ENCODE measurements at regions not wholly inside any gene's neighbourhood (a gene's known extent, or its start where the extent isn't known, plus 50 kb on each side); places are given as distances from the start of the nearest gene placed in this dataset.
"Not testable (repeated sequence)": the region's sequence is repeated elsewhere in the genome, so short reads cannot be mapped to it uniquely, and the experiment has no call there.

DNA sequence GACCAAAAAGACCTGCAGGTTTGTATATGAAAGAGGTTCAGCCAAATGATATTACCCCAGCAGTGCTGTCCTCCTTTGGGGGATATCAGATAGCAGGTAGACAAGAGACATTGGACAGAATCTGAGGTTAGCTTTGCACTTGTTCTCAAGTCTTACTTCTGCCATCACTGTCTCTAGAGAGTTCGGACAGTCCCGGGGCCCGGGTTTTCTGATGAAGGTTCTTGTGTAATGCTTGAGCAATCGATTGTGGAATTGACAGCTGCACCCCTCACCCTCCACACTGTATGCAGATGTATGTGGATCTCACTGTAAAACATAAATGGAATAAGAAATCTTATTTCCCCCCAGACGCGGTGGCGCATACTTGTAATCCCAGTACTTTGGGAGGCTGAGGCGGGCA, 56.2 kb upstream of the MORC3 start:
- TF ChIP-seq EZH2phosphoT487 (IDR thresholded peaks at IDR 0.05; ENCODE audit: low read depth): no peak
- TF ChIP-seq, protein P1, sequence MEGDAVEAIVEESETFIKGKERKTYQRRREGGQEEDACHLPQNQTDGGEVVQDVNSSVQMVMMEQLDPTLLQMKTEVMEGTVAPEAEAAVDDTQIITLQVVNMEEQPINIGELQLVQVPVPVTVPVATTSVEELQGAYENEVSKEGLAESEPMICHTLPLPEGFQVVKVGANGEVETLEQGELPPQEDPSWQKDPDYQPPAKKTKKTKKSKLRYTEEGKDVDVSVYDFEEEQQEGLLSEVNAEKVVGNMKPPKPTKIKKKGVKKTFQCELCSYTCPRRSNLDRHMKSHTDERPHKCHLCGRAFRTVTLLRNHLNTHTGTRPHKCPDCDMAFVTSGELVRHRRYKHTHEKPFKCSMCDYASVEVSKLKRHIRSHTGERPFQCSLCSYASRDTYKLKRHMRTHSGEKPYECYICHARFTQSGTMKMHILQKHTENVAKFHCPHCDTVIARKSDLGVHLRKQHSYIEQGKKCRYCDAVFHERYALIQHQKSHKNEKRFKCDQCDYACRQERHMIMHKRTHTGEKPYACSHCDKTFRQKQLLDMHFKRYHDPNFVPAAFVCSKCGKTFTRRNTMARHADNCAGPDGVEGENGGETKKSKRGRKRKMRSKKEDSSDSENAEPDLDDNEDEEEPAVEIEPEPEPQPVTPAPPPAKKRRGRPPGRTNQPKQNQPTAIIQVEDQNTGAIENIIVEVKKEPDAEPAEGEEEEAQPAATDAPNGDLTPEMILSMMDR (IDR thresholded peaks at IDR 0.05; ENCODE audit: low read depth, low read length): no peak
- Histone ChIP-seq H3K9ac (ENCODE audit: low read length) (no peak overlapping the region), H3K4me1 (ENCODE audit: low read length) (peaks cover 59% of the 10 kb centered on the region), H3K9me3 (ENCODE audit: insufficient read depth, low read length) (no peaks in the 10 kb centered on the region), H3K4me3 (ENCODE audit: low read length) (0 out of 2 replicates have a peak overlapping the region, but pooled peaks have one; percentile 7), H4K20me1 (ENCODE audit: insufficient read depth, low read length) (no peaks in the 10 kb centered on the region), H3K27ac (ENCODE audit: low read length) (peak overlapping the region; percentile 60), H3K4me2 (ENCODE audit: low read length) (peak overlapping the region; percentile 41), H3K27me3 (ENCODE audit: low read depth, low read length) (no peaks in the 10 kb centered on the region), H3K36me3 (replicated peaks; ENCODE audit: low read depth, low read length) (no peaks in the 10 kb centered on the region), H2AFZ (ENCODE audit: low read depth, low read length) (no peak overlapping the region), H3K79me2 (ENCODE audit: low read length) (no peaks in the 10 kb centered on the region)

DNA sequence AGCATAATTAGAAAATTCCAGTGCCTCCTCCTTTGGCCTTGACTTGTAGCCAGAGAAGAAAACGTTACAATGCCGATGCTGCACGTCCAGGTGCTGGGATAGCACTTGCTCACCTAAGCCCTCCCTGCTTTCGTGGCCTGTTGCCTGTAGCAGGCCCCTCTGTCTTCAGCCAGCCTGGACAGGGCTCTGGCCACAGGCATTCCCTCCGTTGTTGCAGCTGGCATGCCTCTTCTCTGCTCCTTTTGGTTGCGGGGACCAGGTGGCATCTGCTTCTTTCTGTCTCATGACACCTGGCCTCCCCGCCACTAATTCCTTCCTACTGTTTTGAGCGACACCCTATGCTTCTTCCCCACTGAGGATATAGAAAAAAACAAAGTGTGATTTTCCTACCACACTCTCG, 54.6 kb upstream of the MORC3 start:
- Histone ChIP-seq H3K9ac (ENCODE audit: low read length) (no peak overlapping the region), H3K27ac (ENCODE audit: low read length) (no peak overlapping the region), H2AFZ (ENCODE audit: low read depth, low read length) (no peak overlapping the region), H3K36me3 (replicated peaks; ENCODE audit: low read depth, low read length) (no peaks in the 10 kb centered on the region), H3K79me2 (ENCODE audit: low read length) (no peaks in the 10 kb centered on the region), H3K4me1 (ENCODE audit: low read length) (peaks cover 47% of the 10 kb centered on the region), H3K4me3 (ENCODE audit: low read length) (no peak overlapping the region), H3K9me3 (ENCODE audit: insufficient read depth, low read length) (no peaks in the 10 kb centered on the region), H4K20me1 (ENCODE audit: insufficient read depth, low read length) (no peaks in the 10 kb centered on the region), H3K4me2 (ENCODE audit: low read length) (peak overlapping the region; percentile 40), H3K27me3 (ENCODE audit: low read depth, low read length) (no peaks in the 10 kb centered on the region)
- TF ChIP-seq, protein P1 (IDR thresholded peaks at IDR 0.05; ENCODE audit: low read depth, low read length): no peak
- TF ChIP-seq EZH2phosphoT487 (IDR thresholded peaks at IDR 0.05; ENCODE audit: low read depth): no peak

DNA sequence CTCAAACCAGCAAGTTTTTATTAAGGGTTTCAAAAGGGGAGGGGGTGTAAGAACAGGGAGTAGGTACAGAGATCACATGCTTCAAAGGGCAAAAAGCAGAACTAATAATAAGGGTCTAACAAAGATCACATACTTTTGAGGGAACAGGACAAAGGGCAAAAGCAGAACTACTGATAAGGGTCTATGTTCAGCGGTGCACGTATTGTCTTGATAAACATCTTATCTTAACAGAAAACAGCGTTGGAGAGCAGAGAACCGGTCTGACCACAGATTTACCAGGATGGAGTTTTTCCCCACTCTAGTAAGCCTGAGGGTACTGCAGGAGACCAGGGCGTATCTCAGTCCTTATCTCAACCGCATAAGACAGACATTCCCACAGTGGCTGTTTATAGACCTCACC, 52.2 kb upstream of the MORC3 start:
- not testable (repeated sequence) for H3K9me3 ChIP-seq (ENCODE audit: insufficient read depth, low read length); H3K79me2 ChIP-seq (ENCODE audit: low read length); H4K20me1 ChIP-seq (ENCODE audit: insufficient read depth, low read length); H3K36me3 ChIP-seq (replicated peaks; ENCODE audit: low read depth, low read length); H3K4me3 ChIP-seq (ENCODE audit: low read length); H3K4me2 ChIP-seq (ENCODE audit: low read length); H3K9ac ChIP-seq (ENCODE audit: low read length); H2AFZ ChIP-seq (ENCODE audit: low read depth, low read length); H3K27ac ChIP-seq (ENCODE audit: low read length); H3K27me3 ChIP-seq (ENCODE audit: low read depth, low read length)
- peaks cover 30% of the 10 kb centered on the region for H3K4me1 ChIP-seq (ENCODE audit: low read length)

DNA sequence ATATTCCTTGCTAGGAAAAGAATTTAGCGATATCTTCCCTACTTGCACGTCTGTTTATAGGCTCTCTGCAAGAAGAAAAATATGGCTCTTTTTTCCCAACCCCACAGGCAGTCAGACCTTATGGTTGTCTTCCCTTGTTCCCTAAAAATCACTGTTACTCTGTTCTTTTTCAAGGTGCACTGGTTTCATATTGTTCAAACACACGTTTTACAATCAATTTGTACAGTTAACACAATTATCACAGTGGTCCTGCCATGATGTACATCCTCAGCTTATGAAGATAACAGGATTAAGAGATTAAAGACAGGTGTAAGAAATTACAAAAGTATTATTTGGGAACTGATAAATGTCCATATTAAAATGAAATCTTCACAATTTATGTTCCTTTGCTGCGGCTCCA, 51.7 kb upstream of the MORC3 start:
- not testable (repeated sequence) for H3K4me2 ChIP-seq (ENCODE audit: low read length); H3K9ac ChIP-seq (ENCODE audit: low read length); H3K4me3 ChIP-seq (ENCODE audit: low read length); H4K20me1 ChIP-seq (ENCODE audit: insufficient read depth, low read length); H3K79me2 ChIP-seq (ENCODE audit: low read length); H3K9me3 ChIP-seq (ENCODE audit: insufficient read depth, low read length); H2AFZ ChIP-seq (ENCODE audit: low read depth, low read length); H3K36me3 ChIP-seq (replicated peaks; ENCODE audit: low read depth, low read length); H3K27ac ChIP-seq (ENCODE audit: low read length); H3K27me3 ChIP-seq (ENCODE audit: low read depth, low read length)
- peaks cover 27% of the 10 kb centered on the region for H3K4me1 ChIP-seq (ENCODE audit: low read length)

Data from OCI-LY3 (cell line).